Activated T-cell treated with anti-CD3 and anti-CD28 coated beads, Interleukin-2, amount 50 U/mL, for 72 hours (primary cell): ENCODE measurements at regions not wholly inside any gene's neighbourhood (a gene's known extent, or its start where the extent isn't known, plus 50 kb on each side); places are given as distances from the start of the nearest gene placed in this dataset.

Experiments
- ATAC-seq, 2 donors: fragments of 150-1000 bp; cut with Tn5 transposase; replicated peaks in 1 of 2; 2 replicates each; pipeline ENCODE4 v1.10.0; 2021; ENCODE audit warnings: moderate library complexity in 2 of 2, mild to moderate bottlenecking in 1 of 2
- DNase-seq, 2 donors: peaks; one replicate each; pipeline ENCODE4 v3.0.0; 2021 to 2022; ENCODE audit warnings: mixed read lengths in 1 of 2
- H3K27ac Mint-ChIP-seq: one replicate; pipeline ENCODE4 v1.8.0; 2022; ENCODE audit warnings: mild to moderate bottlenecking, moderate library complexity, mixed read lengths
- H3K27me3 Mint-ChIP-seq: one replicate; pipeline ENCODE4 v1.8.0; 2022; ENCODE audit warnings: low read depth, mixed read lengths
- H3K36me3 Mint-ChIP-seq, 2 donors: one replicate each; pipeline ENCODE4 v1.8.0; 2022; ENCODE audit warnings: mixed read lengths in 2 of 2, mild to moderate bottlenecking in 1 of 2; ENCODE audit not compliant: insufficient read depth in 2 of 2
- H3K4me1 Mint-ChIP-seq: one replicate; pipeline ENCODE4 v1.8.0; 2022; ENCODE audit warnings: low read depth, mixed read lengths
- H3K4me3 Mint-ChIP-seq, 2 donors: one replicate each; pipeline ENCODE4 v1.8.0; 2022; ENCODE audit warnings: mild to moderate bottlenecking in 2 of 2, mixed read lengths in 2 of 2, moderate library complexity in 2 of 2
- H3K9me3 Mint-ChIP-seq, 2 donors: one replicate each; pipeline ENCODE4 v1.8.0; 2022; ENCODE audit warnings: mixed read lengths in 2 of 2

GRCh38 chr5:89105836-89106235 is 222.9 kb upstream of the MEF2C start:
- ATAC-seq, result no peak
- H3K27ac Mint-ChIP-seq, result no peak overlapping the region
- H3K36me3 Mint-ChIP-seq, result no peaks in the 10 kb centered on the region
- no peak for DNase-seq
- H3K4me3 Mint-ChIP-seq, result no peak overlapping the region
- no peaks in the 10 kb centered on the region for H3K27me3 Mint-ChIP-seq
- peaks cover 4% of the 10 kb centered on the region in 2 donors for H3K9me3 Mint-ChIP-seq
- no peaks in the 10 kb centered on the region for H3K4me1 Mint-ChIP-seq

- Mint-ChIP-seq H3K4me3 (no peak overlapping the region), H3K4me1 (no peaks in the 10 kb centered on the region), H3K36me3 (no peaks in the 10 kb centered on the region), H3K9me3 (peaks cover 4% of the 10 kb centered on the region in 2 donors), H3K27ac (no peak overlapping the region), H3K27me3 (no peaks in the 10 kb centered on the region)
- ATAC-seq (no peak), DNase-seq (no peak)
These were observed 222.2 kb upstream of the MEF2C start for GRCh38 chr5:89105171-89105695.

DNA sequence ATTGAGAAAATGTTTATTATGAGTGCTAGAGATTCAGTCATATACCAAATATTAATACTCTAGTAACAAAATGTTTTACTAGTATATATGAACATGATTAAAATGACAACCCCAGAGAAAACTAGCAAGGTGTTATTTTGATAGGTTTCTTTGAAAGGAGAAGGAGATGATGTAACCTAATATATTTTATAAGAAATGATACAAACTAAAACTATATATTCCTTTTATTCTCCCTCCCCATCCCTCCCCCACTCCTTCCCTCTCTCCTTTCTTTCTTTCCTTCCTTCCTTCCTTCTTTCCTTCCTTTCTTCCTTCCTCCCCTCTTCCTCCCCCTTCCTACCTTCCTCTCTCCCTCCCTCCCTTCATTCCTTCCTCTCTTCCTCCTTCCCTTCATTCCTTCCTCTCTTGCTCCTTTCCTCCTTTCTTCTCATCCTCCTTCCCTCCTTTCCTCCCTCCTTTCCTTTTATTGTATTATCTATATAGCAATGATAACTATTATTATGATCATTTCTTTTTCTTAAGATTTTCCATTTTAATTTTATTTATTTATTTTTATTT is 215.3 kb upstream of the MEF2C start:
- peaks cover 4 to 11% of the 10 kb centered on the region in 2 donors for H3K9me3 Mint-ChIP-seq
- no peaks in the 10 kb centered on the region for H3K36me3 Mint-ChIP-seq
- DNase-seq (no peak), ATAC-seq (no peak)
- peaks cover 11% of the 10 kb centered on the region for H3K27me3 Mint-ChIP-seq
- no peak overlapping the region for H3K4me3 Mint-ChIP-seq
- H3K27ac Mint-ChIP-seq, result no peak overlapping the region
- peaks cover 5% of the 10 kb centered on the region for H3K4me1 Mint-ChIP-seq

GRCh38 chr5:89097103-89097502 is 214.1 kb upstream of the MEF2C start:
- H3K4me3 Mint-ChIP-seq, result no peak overlapping the region
- ATAC-seq (no peak), DNase-seq (no peak)
- peaks cover 4 to 11% of the 10 kb centered on the region in 2 donors for H3K9me3 Mint-ChIP-seq
- H3K27ac Mint-ChIP-seq, result no peak overlapping the region
- H3K27me3 Mint-ChIP-seq, result peaks cover 11% of the 10 kb centered on the region
- no peaks in the 10 kb centered on the region for H3K36me3 Mint-ChIP-seq
- peaks cover 5% of the 10 kb centered on the region for H3K4me1 Mint-ChIP-seq

DNA sequence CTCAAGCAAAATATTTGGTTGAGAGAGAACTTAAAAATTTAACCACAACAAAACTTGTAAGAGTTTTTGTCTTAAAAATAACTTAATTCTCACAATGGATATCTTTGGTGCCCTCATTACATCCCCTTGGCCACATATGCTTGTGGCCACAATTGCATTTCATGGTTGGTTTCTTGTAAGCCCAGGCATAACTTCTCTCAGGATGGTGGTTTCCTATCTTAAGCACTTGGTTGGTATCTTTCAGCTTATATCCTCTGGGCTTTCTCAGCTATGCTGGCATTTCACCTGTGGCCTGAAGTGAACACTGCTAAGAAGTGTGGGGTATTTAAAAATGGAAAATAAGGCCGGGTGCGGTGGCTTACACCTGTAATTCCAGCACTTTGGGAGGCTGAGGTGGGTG is 212.4 kb upstream of the MEF2C start:
- ATAC-seq (no peak), DNase-seq (no peak)
- peaks cover 4 to 10% of the 10 kb centered on the region in 2 donors for H3K9me3 Mint-ChIP-seq
- peaks cover 11% of the 10 kb centered on the region for H3K27me3 Mint-ChIP-seq
- no peak overlapping the region for H3K27ac Mint-ChIP-seq
- H3K4me3 Mint-ChIP-seq, result no peak overlapping the region
- H3K36me3 Mint-ChIP-seq, result no peaks in the 10 kb centered on the region
- H3K4me1 Mint-ChIP-seq, result peaks cover 5% of the 10 kb centered on the region

- DNase-seq (no peak), ATAC-seq (no peak)
- no peak overlapping the region for H3K27ac Mint-ChIP-seq
- H3K27me3 Mint-ChIP-seq, result no peaks in the 10 kb centered on the region
- peaks cover 0 to 3% of the 10 kb centered on the region in 2 donors for H3K9me3 Mint-ChIP-seq
- H3K4me1 Mint-ChIP-seq, result no peaks in the 10 kb centered on the region
- no peak overlapping the region for H3K4me3 Mint-ChIP-seq
- no peaks in the 10 kb centered on the region for H3K36me3 Mint-ChIP-seq
These were observed 207.1 kb upstream of the MEF2C start for GRCh38 chr5:89090037-89090436.

- H3K4me1 Mint-ChIP-seq, result no peaks in the 10 kb centered on the region
- H3K27me3 Mint-ChIP-seq, result no peaks in the 10 kb centered on the region
These were observed 204.8 kb upstream of the MEF2C start for GRCh38 chr5:89087551-89088318.

DNA sequence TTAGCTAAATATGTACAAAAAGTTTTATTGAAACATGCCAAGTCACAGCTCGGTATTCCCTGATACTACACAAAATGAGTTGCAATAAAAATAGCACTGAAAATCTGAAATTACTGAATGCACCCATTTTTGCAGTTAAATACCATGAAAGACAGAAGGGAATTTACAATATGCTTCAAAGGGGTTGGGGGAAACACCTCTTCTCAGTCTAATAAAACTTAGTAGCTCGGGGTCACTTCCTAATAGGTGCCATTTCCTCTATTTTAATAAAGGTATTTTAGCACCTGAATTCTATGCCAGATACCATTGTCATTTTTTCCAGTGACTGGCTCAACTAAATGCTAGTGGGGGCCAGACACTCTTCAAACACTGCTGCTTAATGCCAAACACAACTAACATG is 204.1 kb upstream of the MEF2C start:
- no peak for DNase-seq
- H3K4me1 Mint-ChIP-seq, result no peaks in the 10 kb centered on the region
- H3K4me3 Mint-ChIP-seq, result no peak overlapping the region
- ATAC-seq, result no peak
- H3K9me3 Mint-ChIP-seq, result no peaks in the 10 kb centered on the region
- no peaks in the 10 kb centered on the region for H3K27me3 Mint-ChIP-seq
- no peak overlapping the region for H3K27ac Mint-ChIP-seq
- H3K36me3 Mint-ChIP-seq, result no peaks in the 10 kb centered on the region

More at GRCh38 chr5:89087551-89088318, 204.8 kb upstream of the MEF2C start:
- Mint-ChIP-seq H3K36me3 (no peaks in the 10 kb centered on the region), H3K27ac (no peak overlapping the region), H3K9me3 (no peaks in the 10 kb centered on the region), H3K4me3 (no peak overlapping the region)
- no peak for ATAC-seq
- DNase-seq, result no peak

GRCh38 chr5:89086390-89087086 is 203.6 kb upstream of the MEF2C start:
- Mint-ChIP-seq H3K4me1 (no peaks in the 10 kb centered on the region), H3K27me3 (no peaks in the 10 kb centered on the region), H3K4me3 (no peak overlapping the region), H3K27ac (no peak overlapping the region), H3K9me3 (no peaks in the 10 kb centered on the region), H3K36me3 (no peaks in the 10 kb centered on the region)
- DNase-seq, result no peak
- no peak for ATAC-seq

- H3K4me1 Mint-ChIP-seq, result no peaks in the 10 kb centered on the region
- no peak for ATAC-seq
- no peak overlapping the region for H3K4me3 Mint-ChIP-seq
- H3K27me3 Mint-ChIP-seq, result no peaks in the 10 kb centered on the region
- no peak overlapping the region for H3K27ac Mint-ChIP-seq
- no peaks in the 10 kb centered on the region for H3K9me3 Mint-ChIP-seq
- no peaks in the 10 kb centered on the region for H3K36me3 Mint-ChIP-seq
- DNase-seq, result no peak
These were observed 200.8 kb upstream of the MEF2C start for GRCh38 chr5:89083791-89084190.

GRCh38 chr5:89081360-89081759 is 198.4 kb upstream of the MEF2C start:
- H3K4me1 Mint-ChIP-seq, result no peaks in the 10 kb centered on the region
- no peaks in the 10 kb centered on the region for H3K9me3 Mint-ChIP-seq
- no peaks in the 10 kb centered on the region for H3K27me3 Mint-ChIP-seq
- H3K36me3 Mint-ChIP-seq, result no peaks in the 10 kb centered on the region
- no peak overlapping the region for H3K27ac Mint-ChIP-seq
- H3K4me3 Mint-ChIP-seq, result no peak overlapping the region
- DNase-seq (no peak), ATAC-seq (no peak)

- H3K9me3 Mint-ChIP-seq, result peaks cover 0 to 2% of the 10 kb centered on the region in 2 donors
- no peaks in the 10 kb centered on the region for H3K4me1 Mint-ChIP-seq
These were observed 197.6 kb upstream of the MEF2C start for GRCh38 chr5:89080467-89081116.

More at GRCh38 chr5:89080467-89081116, 197.6 kb upstream of the MEF2C start:
- no peak overlapping the region for H3K4me3 Mint-ChIP-seq
- no peak overlapping the region for H3K27ac Mint-ChIP-seq
- no peaks in the 10 kb centered on the region for H3K36me3 Mint-ChIP-seq
- no peak for ATAC-seq
- no peak for DNase-seq
- no peaks in the 10 kb centered on the region for H3K27me3 Mint-ChIP-seq
